ENCODE measurements at regions not wholly inside any gene's neighbourhood (a gene's known extent, or its start where the extent isn't known, plus 50 kb on each side); places are given as distances from the start of the nearest gene placed in this dataset.
"Not testable (repeated sequence)": the region's sequence is repeated elsewhere in the genome, so short reads cannot be mapped to it uniquely, and the experiment has no call there.

GRCh38 chr2:53182601-53183000, 585.0 kb upstream of the CHAC2 start:
- in situ Hi-C loops (cut with MboI; ENCODE audit: low pct_unique_long_range_greater_than_20kb, low sequenced_read_pairs): no loop called here
- DNase-seq: no peak

- DNase-seq: no peak
- in situ Hi-C loops (cut with MboI; ENCODE audit: low pct_unique_long_range_greater_than_20kb, low sequenced_read_pairs): no loop called here
Measured at GRCh38 chr2:53181759-53182158, 585.8 kb upstream of the CHAC2 start.

GRCh38 chr2:53177327-53177726, 590.3 kb upstream of the CHAC2 start:
- no peak for DNase-seq
- in situ Hi-C loops (cut with MboI; ENCODE audit: low pct_unique_long_range_greater_than_20kb, low sequenced_read_pairs): no loop called here

GRCh38 chr2:53174539-53174938, 593.1 kb upstream of the CHAC2 start:
- no peak for DNase-seq
- in situ Hi-C loops (cut with MboI; ENCODE audit: low pct_unique_long_range_greater_than_20kb, low sequenced_read_pairs): no loop called here

GRCh38 chr2:53173698-53174455, 593.7 kb upstream of the CHAC2 start:
- in situ Hi-C loops (cut with MboI; ENCODE audit: low pct_unique_long_range_greater_than_20kb, low sequenced_read_pairs): no loop called here
- DNase-seq: no peak

- DNase-seq: no peak
- in situ Hi-C loops (cut with MboI; ENCODE audit: low pct_unique_long_range_greater_than_20kb, low sequenced_read_pairs): no loop called here
Measured at GRCh38 chr2:53173091-53173490, 594.5 kb upstream of the CHAC2 start.

GRCh38 chr2:53170466-53170865, 597.1 kb upstream of the CHAC2 start:
- in situ Hi-C loops (cut with MboI; ENCODE audit: low pct_unique_long_range_greater_than_20kb, low sequenced_read_pairs): no loop called here
- no peak for DNase-seq

GRCh38 chr2:53167227-53167626, 600.4 kb upstream of the CHAC2 start:
- no peak for DNase-seq
- in situ Hi-C loops (cut with MboI; ENCODE audit: low pct_unique_long_range_greater_than_20kb, low sequenced_read_pairs): no loop called here

GRCh38 chr2:53150146-53150545, 617.5 kb upstream of the CHAC2 start:
- DNase-seq: no peak
- in situ Hi-C loops (cut with MboI; ENCODE audit: low pct_unique_long_range_greater_than_20kb, low sequenced_read_pairs): no loop called here

GRCh38 chr2:53148221-53148620, 619.4 kb upstream of the CHAC2 start:
- in situ Hi-C loops (cut with MboI; ENCODE audit: low pct_unique_long_range_greater_than_20kb, low sequenced_read_pairs): no loop called here
- no peak for DNase-seq

GRCh38 chr2:53131416-53131815, 636.2 kb upstream of the CHAC2 start:
- in situ Hi-C loops (cut with MboI; ENCODE audit: low pct_unique_long_range_greater_than_20kb, low sequenced_read_pairs): no loop called here
- no peak for DNase-seq

GRCh38 chr2:53130441-53130943, 637.1 kb upstream of the CHAC2 start:
- in situ Hi-C loops (cut with MboI; ENCODE audit: low pct_unique_long_range_greater_than_20kb, low sequenced_read_pairs): no loop called here
- no peak for DNase-seq

- in situ Hi-C loops (cut with MboI; ENCODE audit: low pct_unique_long_range_greater_than_20kb, low sequenced_read_pairs): no loop called here
- no peak for DNase-seq
Measured at GRCh38 chr2:53129851-53130250, 637.8 kb upstream of the CHAC2 start.

GRCh38 chr2:53127061-53127650, 640.4 kb upstream of the CHAC2 start:
- DNase-seq: no peak
- in situ Hi-C loops (cut with MboI; ENCODE audit: low pct_unique_long_range_greater_than_20kb, low sequenced_read_pairs): no loop called here

- DNase-seq: no peak
- in situ Hi-C loops (cut with MboI; ENCODE audit: low pct_unique_long_range_greater_than_20kb, low sequenced_read_pairs): no loop called here
Measured at GRCh38 chr2:53114991-53115390, 652.6 kb upstream of the CHAC2 start.

GRCh38 chr2:53114582-53114981, 653.0 kb upstream of the CHAC2 start:
- no peak for DNase-seq
- in situ Hi-C loops (cut with MboI; ENCODE audit: low pct_unique_long_range_greater_than_20kb, low sequenced_read_pairs): no loop called here

GRCh38 chr2:53112408-53112807, 655.2 kb upstream of the CHAC2 start:
- in situ Hi-C loops (cut with MboI; ENCODE audit: low pct_unique_long_range_greater_than_20kb, low sequenced_read_pairs); DNase-seq: not testable (repeated sequence)

- no peak for DNase-seq
- in situ Hi-C loops (cut with MboI; ENCODE audit: low pct_unique_long_range_greater_than_20kb, low sequenced_read_pairs): no loop called here
Measured at GRCh38 chr2:53111406-53111805, 656.2 kb upstream of the CHAC2 start.

GRCh38 chr2:53111004-53111403, 656.6 kb upstream of the CHAC2 start:
- in situ Hi-C loops (cut with MboI; ENCODE audit: low pct_unique_long_range_greater_than_20kb, low sequenced_read_pairs): no loop called here
- DNase-seq: no peak

GRCh38 chr2:53108246-53108645, 659.4 kb upstream of the CHAC2 start:
- in situ Hi-C loops (cut with MboI; ENCODE audit: low pct_unique_long_range_greater_than_20kb, low sequenced_read_pairs): no loop called here

GRCh38 chr2:53104263-53104662, 663.3 kb upstream of the CHAC2 start:
- no peak for DNase-seq
- in situ Hi-C loops (cut with MboI; ENCODE audit: low pct_unique_long_range_greater_than_20kb, low sequenced_read_pairs): no loop called here

More at GRCh38 chr2:53108246-53108645, 659.4 kb upstream of the CHAC2 start:
- DNase-seq: no peak
